SK-N-SH (cell line): ENCODE measurements at regions not wholly inside any gene's neighbourhood (a gene's known extent, or its start where the extent isn't known, plus 50 kb on each side); places are given as distances from the start of the nearest gene placed in this dataset.

ENCODE experiments used
- CTCF ChIA-PET: fragments of 300-600, 350-600 bp; formaldehyde crosslinking; extraction: SDS; loops from one replicate; lab custom pipeline; 2021; lab: Yijun Ruan, JAX
- POLR2A ChIA-PET: fragments of 350-600 bp; sonication (Branson Sonifier 250); formaldehyde crosslinking; extraction: SDS; loops from one replicate; lab custom pipeline; 2020; ENCODE audit warnings: antibody characterized with exemption, inconsistent platforms; lab: Yijun Ruan, JAX
- DNase-seq: peaks from one replicate; pipeline ENCODE4 v3.0.0; 2012
- H2AFZ ChIP-seq: fragments of 200-600 bp; sonication (generic); 2 replicates; pipeline ENCODE4 v1.8.1; 2016; ENCODE audit warnings: antibody characterized with exemption, mild to moderate bottlenecking, low read depth
- H3F3A ChIP-seq: fragments of 200-600 bp; sonication (generic); replicated peaks from 2 replicates; pipeline ENCODE3; 2016; ENCODE audit warnings: antibody characterized with exemption, mild to moderate bottlenecking; ENCODE audit not compliant: insufficient read depth
- H3K27ac ChIP-seq, 2 experiments: fragments of 200-500 bp in 1 of 2; fragments of 200-600 bp in 1 of 2; sonication (Bioruptor generic) in 1 of 2; sonication (generic), shearing (Covaris generic) in 1 of 2; 2 replicates each; pipeline versions ENCODE4 v1.5.1 to v1.6.1; 2014 to 2016; ENCODE audit warnings: low read depth in 2 of 2, inconsistent platforms in 1 of 2, low read length in 1 of 2, mild to moderate bottlenecking in 1 of 2, mixed read lengths in 1 of 2
- H3K27me3 ChIP-seq: fragments of 200-600 bp; sonication (generic), shearing (Covaris generic); 2 replicates; pipeline ENCODE4 v1.6.1; 2016; ENCODE audit warnings: mixed run types; ENCODE audit not compliant: insufficient read depth
- H3K36me3 ChIP-seq, 2 experiments: fragments of 200-500 bp in 1 of 2; fragments of 200-600 bp in 1 of 2; sonication (Bioruptor generic) in 1 of 2; sonication (generic) in 1 of 2; replicated peaks in 1 of 2; 2 replicates each; pipeline versions ENCODE3 to v1.5.1; 2014 to 2016; ENCODE audit warnings: low read length in 1 of 2, mild to moderate bottlenecking in 1 of 2; ENCODE audit not compliant: insufficient read depth in 2 of 2, control insufficient read depth in 1 of 2
- H3K4me1 ChIP-seq, 2 experiments: fragments of 200-500 bp in 1 of 2; fragments of 200-600 bp in 1 of 2; sonication (Bioruptor generic) in 1 of 2; sonication (generic), shearing (Covaris generic) in 1 of 2; 2 replicates each; pipeline versions ENCODE4 v1.5.1 to v1.6.1; 2014 to 2016; ENCODE audit warnings: low read depth in 1 of 2, low read length in 1 of 2, mixed run types in 1 of 2; ENCODE audit not compliant: insufficient read depth in 2 of 2, control insufficient read depth in 1 of 2
- H3K4me2 ChIP-seq: fragments of 200-600 bp; sonication (generic), shearing (Covaris generic); 2 replicates; pipeline ENCODE4 v1.6.1; 2017; ENCODE audit warnings: mixed run types
- H3K4me3 ChIP-seq, 2 experiments: fragments of 200-500 bp in 1 of 2; fragments of 200-600 bp in 1 of 2; sonication (Bioruptor generic) in 1 of 2; sonication (generic), shearing (Covaris generic) in 1 of 2; 2 replicates each; pipeline versions ENCODE4 v1.5.1 to v1.8.1; 2014 to 2016; ENCODE audit warnings: low read depth in 2 of 2, inconsistent platforms in 1 of 2, low read length in 1 of 2, mild to moderate bottlenecking in 1 of 2, mixed read lengths in 1 of 2, moderate library complexity in 1 of 2
- H3K79me2 ChIP-seq: fragments of 200-600 bp; sonication (generic); 2 replicates; pipeline ENCODE4 v1.8.1; 2017; ENCODE audit warnings: mild to moderate bottlenecking; ENCODE audit not compliant: insufficient read depth
- H3K9ac ChIP-seq: fragments of 200-600 bp; sonication (generic); 2 replicates; pipeline ENCODE4 v1.6.1; 2017; ENCODE audit warnings: mixed run types
- H3K9me2 ChIP-seq: fragments of 200-600 bp; sonication (generic); 2 replicates; pipeline ENCODE4 v1.6.1; 2017; ENCODE audit warnings: mixed run types
- H3K9me3 ChIP-seq: fragments of 200-600 bp; sonication (generic); 2 replicates; pipeline ENCODE4 v1.6.1; 2017; ENCODE audit warnings: mixed run types, mild to moderate bottlenecking, moderate library complexity
- H4K20me1 ChIP-seq: fragments of 200-600 bp; sonication (generic); 2 replicates; pipeline ENCODE4 v1.6.1; 2017; ENCODE audit warnings: mild to moderate bottlenecking, mixed run types; ENCODE audit not compliant: insufficient read depth
- FOSL2 ChIP-seq: IDR thresholded peaks from 2 replicates; pipeline ENCODE4 v1.4.0; 2012; ENCODE audit warnings: low read depth, mild to moderate bottlenecking, moderate library complexity, borderline replicate concordance
- GABPA ChIP-seq: IDR thresholded peaks from 2 replicates; pipeline ENCODE4 v1.4.0; 2012; ENCODE audit warnings: low read depth, mild to moderate bottlenecking
- JUND ChIP-seq: IDR thresholded peaks from 2 replicates; pipeline ENCODE4 v1.4.0; 2012
- NRF1 ChIP-seq: IDR thresholded peaks from 2 replicates; pipeline ENCODE4 v1.6.1; 2012; ENCODE audit warnings: low read depth, mild to moderate bottlenecking, low read length
- POLR2AphosphoS5 ChIP-seq: IDR thresholded peaks from 2 replicates; pipeline ENCODE4 v1.6.1; 2012; ENCODE audit warnings: low read depth, low read length
- RAD21 ChIP-seq: IDR thresholded peaks from 2 replicates; pipeline ENCODE4 v1.6.1; 2012; ENCODE audit warnings: mild to moderate bottlenecking, low read length
- SIN3A ChIP-seq: IDR thresholded peaks from 2 replicates; pipeline ENCODE4 v1.6.1; 2012; ENCODE audit warnings: low read depth, mild to moderate bottlenecking, low read length, moderate library complexity, borderline replicate concordance
- WGBS: methylation state at CpG from one replicate; pipeline ENCODE4 v1.1.6; 2017; ENCODE audit warnings: low lambda C conversion rate; 5-methylcytosine and 5-hydroxymethylcytosine counted together
- TF ChIP-seq, protein P1 (sequence below): fragments of 200-600 bp; sonication (generic); IDR thresholded peaks from 2 replicates; pipeline ENCODE4 v1.6.1; 2017; ENCODE audit warnings: antibody characterized with exemption, mild to moderate bottlenecking, moderate library complexity
- TF ChIP-seq, protein P2 (sequence below): IDR thresholded peaks from 2 replicates; pipeline ENCODE4 v1.4.0; 2012; ENCODE audit warnings: low read depth
- TF ChIP-seq, protein P3 (sequence below): IDR thresholded peaks from 2 replicates; pipeline ENCODE4 v1.4.0; 2012; ENCODE audit warnings: low read depth, borderline replicate concordance

DNA sequence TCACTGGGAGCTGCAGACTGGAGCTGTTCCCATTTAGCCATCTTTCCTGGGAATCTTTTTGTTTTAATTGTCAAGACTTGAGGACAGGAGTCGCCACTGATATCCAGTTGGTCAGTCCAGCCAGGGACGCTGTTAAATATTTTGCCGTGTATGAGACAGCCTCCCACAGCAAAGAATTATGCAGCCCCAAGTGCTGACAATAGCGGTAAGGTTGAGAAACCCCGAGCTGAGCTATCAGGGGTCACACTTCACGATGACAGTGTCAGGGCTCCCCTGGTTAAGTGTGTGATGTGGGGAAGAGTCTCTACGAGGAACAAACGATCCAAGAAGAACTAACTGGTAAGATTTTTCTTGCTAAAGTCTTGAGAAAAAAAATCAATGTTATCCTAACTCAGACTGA lies 372.0 kb upstream of the MPDZ start (continued):
- TF ChIP-seq, protein P1, sequence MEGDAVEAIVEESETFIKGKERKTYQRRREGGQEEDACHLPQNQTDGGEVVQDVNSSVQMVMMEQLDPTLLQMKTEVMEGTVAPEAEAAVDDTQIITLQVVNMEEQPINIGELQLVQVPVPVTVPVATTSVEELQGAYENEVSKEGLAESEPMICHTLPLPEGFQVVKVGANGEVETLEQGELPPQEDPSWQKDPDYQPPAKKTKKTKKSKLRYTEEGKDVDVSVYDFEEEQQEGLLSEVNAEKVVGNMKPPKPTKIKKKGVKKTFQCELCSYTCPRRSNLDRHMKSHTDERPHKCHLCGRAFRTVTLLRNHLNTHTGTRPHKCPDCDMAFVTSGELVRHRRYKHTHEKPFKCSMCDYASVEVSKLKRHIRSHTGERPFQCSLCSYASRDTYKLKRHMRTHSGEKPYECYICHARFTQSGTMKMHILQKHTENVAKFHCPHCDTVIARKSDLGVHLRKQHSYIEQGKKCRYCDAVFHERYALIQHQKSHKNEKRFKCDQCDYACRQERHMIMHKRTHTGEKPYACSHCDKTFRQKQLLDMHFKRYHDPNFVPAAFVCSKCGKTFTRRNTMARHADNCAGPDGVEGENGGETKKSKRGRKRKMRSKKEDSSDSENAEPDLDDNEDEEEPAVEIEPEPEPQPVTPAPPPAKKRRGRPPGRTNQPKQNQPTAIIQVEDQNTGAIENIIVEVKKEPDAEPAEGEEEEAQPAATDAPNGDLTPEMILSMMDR: no peak
- TF ChIP-seq, protein P2, sequence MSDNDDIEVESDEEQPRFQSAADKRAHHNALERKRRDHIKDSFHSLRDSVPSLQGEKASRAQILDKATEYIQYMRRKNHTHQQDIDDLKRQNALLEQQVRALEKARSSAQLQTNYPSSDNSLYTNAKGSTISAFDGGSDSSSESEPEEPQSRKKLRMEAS: no peak
- TF ChIP-seq JUND (no peak), FOSL2 (no peak), RAD21 (no peak)

DNA sequence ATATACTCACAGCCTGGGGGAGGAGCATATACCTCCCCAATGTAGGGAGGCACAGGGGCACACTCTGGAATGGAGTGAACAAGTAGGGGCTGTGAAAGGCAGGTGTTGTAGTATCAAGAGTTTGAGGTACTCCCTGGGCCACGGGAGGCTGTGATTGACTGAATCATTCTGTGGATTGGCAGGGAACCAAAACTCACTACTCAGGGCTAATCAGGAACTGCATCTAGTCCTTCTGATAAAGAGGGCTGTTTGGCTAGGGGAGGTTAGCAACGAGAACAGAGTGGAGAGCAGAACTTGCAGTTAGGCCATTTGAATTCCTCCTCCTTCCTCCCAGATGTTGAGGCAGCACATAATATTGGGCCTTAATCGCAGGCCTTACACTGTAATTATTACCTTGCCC lies 369.2 kb upstream of the MPDZ start:
- Histone ChIP-seq H3K4me1 (peaks cover 0 to 13% of the 10 kb centered on the region in 2 experiments; a peak in 2 of 4 replicates), H3K4me2 (no peak overlapping the region), H2AFZ (no peak overlapping the region), H3K9me2 (no peaks in the 10 kb centered on the region), H3K9me3 (0 out of 2 replicates have a peak, but pooled peaks cover 3% of the 10 kb centered on the region), H3K27ac (no peak overlapping the region), H3K4me3 (no peak overlapping the region), H3K36me3 (no peaks in the 10 kb centered on the region), H4K20me1 (no peaks in the 10 kb centered on the region), H3K27me3 (no peaks in the 10 kb centered on the region), H3K9ac (no peak overlapping the region), H3F3A (peaks cover 4% of the 10 kb centered on the region), H3K79me2 (no peaks in the 10 kb centered on the region)
- 58% methylated on average over 3 of the region's 3 CpGs for WGBS
- ChIA-PET POLR2A (no interaction called here), CTCF (no interaction called here)
- DNase-seq: no peak
- TF ChIP-seq GABPA: no peak
- TF ChIP-seq, protein P1: no peak
- TF ChIP-seq, protein P3, sequence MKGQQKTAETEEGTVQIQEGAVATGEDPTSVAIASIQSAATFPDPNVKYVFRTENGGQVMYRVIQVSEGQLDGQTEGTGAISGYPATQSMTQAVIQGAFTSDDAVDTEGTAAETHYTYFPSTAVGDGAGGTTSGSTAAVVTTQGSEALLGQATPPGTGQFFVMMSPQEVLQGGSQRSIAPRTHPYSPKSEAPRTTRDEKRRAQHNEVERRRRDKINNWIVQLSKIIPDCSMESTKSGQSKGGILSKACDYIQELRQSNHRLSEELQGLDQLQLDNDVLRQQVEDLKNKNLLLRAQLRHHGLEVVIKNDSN: no peak

DNA sequence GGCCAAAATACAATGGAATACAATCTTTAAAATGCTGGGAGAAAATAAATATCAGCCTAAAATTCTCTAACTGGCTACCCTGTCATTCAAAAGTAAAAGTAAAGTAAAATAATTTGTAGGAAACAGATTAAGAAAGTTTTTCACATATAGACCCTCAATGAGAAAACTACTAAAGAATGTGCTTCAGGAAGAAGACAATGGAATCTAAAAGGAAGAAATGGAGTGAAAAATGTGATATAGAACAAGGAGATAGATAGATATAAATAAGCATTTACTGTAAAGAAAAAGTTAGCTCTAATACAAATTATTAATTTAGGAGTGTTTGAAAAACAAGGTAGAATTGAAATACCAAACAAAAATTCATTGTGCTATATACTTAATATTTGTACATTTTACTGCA lies 368.6 kb upstream of the MPDZ start:
- Histone ChIP-seq H3K4me1 (peaks cover 0 to 13% of the 10 kb centered on the region in 2 experiments; a peak in 2 of 4 replicates), H3K9me3 (0 out of 2 replicates have a peak, but pooled peaks cover 3% of the 10 kb centered on the region), H4K20me1 (no peaks in the 10 kb centered on the region), H3F3A (peaks cover 4% of the 10 kb centered on the region), H3K36me3 (no peaks in the 10 kb centered on the region), H3K9me2 (no peaks in the 10 kb centered on the region), H3K4me2 (no peak overlapping the region), H3K27me3 (no peaks in the 10 kb centered on the region), H3K4me3 (no peak overlapping the region), H3K27ac (no peak overlapping the region), H3K79me2 (no peaks in the 10 kb centered on the region), H3K9ac (no peak overlapping the region), H2AFZ (no peak overlapping the region)
- CTCF ChIA-PET: no interaction called here
- POLR2A ChIA-PET: no interaction called here
- DNase-seq: no peak
- no peak for TF ChIP-seq NRF1
- no peak for TF ChIP-seq POLR2AphosphoS5
- TF ChIP-seq SIN3A: no peak
